KMS-11 (cell line): ENCODE measurements at regions not wholly inside any gene's neighbourhood (a gene's known extent, or its start where the extent isn't known, plus 50 kb on each side); places are given as distances from the start of the nearest gene placed in this dataset.

Experiments
- H2AFZ ChIP-seq: fragments of 200-600 bp; sonication (generic); 2 replicates; pipeline ENCODE4 v1.6.1; 2016; ENCODE audit warnings: antibody characterized with exemption, mixed run types, low read depth
- H3K27ac ChIP-seq: fragments of 200-600 bp; sonication (generic); 2 replicates; pipeline ENCODE4 v1.6.1; 2016; ENCODE audit warnings: mild to moderate bottlenecking, mixed run types
- H3K27me3 ChIP-seq: fragments of 200-600 bp; sonication (generic); 2 replicates; pipeline ENCODE4 v1.6.1; 2017; ENCODE audit warnings: mild to moderate bottlenecking, low read depth, mixed run types, moderate library complexity; ENCODE audit not compliant: insufficient read depth
- H3K36me3 ChIP-seq: fragments of 200-600 bp; sonication (generic); 2 replicates; pipeline ENCODE4 v1.6.1; 2017; ENCODE audit warnings: mild to moderate bottlenecking, mixed run types; ENCODE audit not compliant: insufficient read depth
- H3K4me1 ChIP-seq: fragments of 200-600 bp; sonication (generic); 2 replicates; pipeline ENCODE4 v1.6.1; 2016; ENCODE audit warnings: mild to moderate bottlenecking, low read depth, mixed run types; ENCODE audit not compliant: poor library complexity, severe bottlenecking
- H3K4me2 ChIP-seq: fragments of 200-600 bp; sonication (generic); 2 replicates; pipeline ENCODE4 v1.7.0; 2016; ENCODE audit warnings: mild to moderate bottlenecking, mixed run types
- H3K4me3 ChIP-seq: fragments of 200-600 bp; sonication (generic); IDR thresholded peaks from 2 replicates; pipeline ENCODE4 v1.6.1; 2017; ENCODE audit warnings: low read depth, low read length, mixed read lengths; ENCODE audit not compliant: insufficient read depth
- H3K79me2 ChIP-seq: fragments of 200-600 bp; sonication (generic); 2 replicates; pipeline ENCODE4 v1.6.1; 2016; ENCODE audit warnings: low read depth, mixed run types; ENCODE audit not compliant: insufficient read depth
- H3K9ac ChIP-seq: fragments of 200-600 bp; sonication (generic); 2 replicates; pipeline ENCODE4 v1.6.1; 2016; ENCODE audit warnings: mild to moderate bottlenecking, mixed run types
- H4K20me1 ChIP-seq: fragments of 200-600 bp; sonication (generic); 2 replicates; pipeline ENCODE4 v1.6.1; 2016; ENCODE audit warnings: mild to moderate bottlenecking, mixed run types; ENCODE audit not compliant: insufficient read depth
- TF ChIP-seq, protein P1 (sequence below): fragments of 200-600 bp; sonication (generic); conservative IDR thresholded peaks from 2 replicates; pipeline ENCODE4 v1.6.1; 2017; ENCODE audit warnings: low read depth, mild to moderate bottlenecking, antibody characterized with exemption, low read length, moderate library complexity, mixed read lengths

DNA sequence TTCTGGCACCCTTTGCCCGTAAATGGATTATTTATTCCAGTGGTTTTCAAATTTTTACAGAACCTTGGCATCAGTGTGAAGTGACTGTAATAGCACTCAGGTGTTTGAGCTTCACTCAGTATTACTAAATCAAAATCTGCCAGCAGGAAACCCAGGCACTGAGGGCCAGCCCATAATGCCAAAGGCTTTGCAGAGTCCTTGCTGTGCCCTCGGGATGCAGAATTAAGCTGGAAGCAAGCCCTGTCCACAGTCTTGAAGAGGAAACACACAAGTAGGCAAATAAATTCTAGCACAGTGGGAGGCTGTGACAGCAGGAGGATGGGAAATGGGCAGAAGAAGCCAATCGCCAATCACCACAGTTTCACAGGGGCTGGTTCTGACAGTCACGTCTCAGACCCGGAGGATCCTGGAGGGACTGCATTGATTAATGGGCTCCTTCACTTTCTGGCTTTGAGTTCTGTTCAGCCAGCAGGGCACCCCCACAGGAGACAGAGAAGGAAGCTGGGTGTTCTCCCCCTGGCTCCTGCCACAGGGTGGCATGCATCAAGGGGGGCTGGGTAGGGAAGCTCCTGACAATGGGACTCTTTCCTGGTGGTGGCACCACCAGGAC lies 138.8 kb downstream of the MTNR1A start:
- Histone ChIP-seq H3K27me3 (no peaks in the 10 kb centered on the region), H4K20me1 (no peaks in the 10 kb centered on the region), H3K9ac (no peak overlapping the region), H2AFZ (no peak overlapping the region), H3K4me2 (no peak overlapping the region), H3K4me1 (no peaks in the 10 kb centered on the region), H3K27ac (no peak overlapping the region), H3K4me3 (no peak overlapping the region), H3K36me3 (no peaks in the 10 kb centered on the region), H3K79me2 (no peaks in the 10 kb centered on the region)
- TF ChIP-seq, protein P1, sequence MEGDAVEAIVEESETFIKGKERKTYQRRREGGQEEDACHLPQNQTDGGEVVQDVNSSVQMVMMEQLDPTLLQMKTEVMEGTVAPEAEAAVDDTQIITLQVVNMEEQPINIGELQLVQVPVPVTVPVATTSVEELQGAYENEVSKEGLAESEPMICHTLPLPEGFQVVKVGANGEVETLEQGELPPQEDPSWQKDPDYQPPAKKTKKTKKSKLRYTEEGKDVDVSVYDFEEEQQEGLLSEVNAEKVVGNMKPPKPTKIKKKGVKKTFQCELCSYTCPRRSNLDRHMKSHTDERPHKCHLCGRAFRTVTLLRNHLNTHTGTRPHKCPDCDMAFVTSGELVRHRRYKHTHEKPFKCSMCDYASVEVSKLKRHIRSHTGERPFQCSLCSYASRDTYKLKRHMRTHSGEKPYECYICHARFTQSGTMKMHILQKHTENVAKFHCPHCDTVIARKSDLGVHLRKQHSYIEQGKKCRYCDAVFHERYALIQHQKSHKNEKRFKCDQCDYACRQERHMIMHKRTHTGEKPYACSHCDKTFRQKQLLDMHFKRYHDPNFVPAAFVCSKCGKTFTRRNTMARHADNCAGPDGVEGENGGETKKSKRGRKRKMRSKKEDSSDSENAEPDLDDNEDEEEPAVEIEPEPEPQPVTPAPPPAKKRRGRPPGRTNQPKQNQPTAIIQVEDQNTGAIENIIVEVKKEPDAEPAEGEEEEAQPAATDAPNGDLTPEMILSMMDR: no peak

DNA sequence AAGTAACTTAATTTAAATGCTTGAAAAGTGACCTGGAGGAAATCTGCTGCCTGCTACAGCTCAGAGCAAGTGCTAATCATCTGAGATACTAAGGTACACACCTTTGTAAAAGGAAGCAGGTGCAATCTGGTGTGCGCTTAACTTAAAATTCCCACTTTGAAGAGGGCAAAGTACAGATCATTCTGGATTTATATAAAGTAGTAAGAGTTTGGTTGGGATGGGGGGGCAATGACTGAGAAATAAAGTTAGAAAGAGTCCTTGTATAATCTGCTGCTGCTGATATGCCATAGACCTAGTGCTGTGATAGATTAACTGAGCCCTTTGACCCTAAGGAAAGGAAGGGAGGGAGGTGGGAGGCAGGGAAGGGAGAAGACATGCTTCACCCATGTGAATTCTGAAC lies 141.0 kb downstream of the MTNR1A start:
- no peak overlapping the region for H3K4me3 ChIP-seq
- no peaks in the 10 kb centered on the region for H4K20me1 ChIP-seq
- H3K36me3 ChIP-seq: no peaks in the 10 kb centered on the region
- H3K4me2 ChIP-seq: no peak overlapping the region
- no peak overlapping the region for H2AFZ ChIP-seq
- no peak overlapping the region for H3K27ac ChIP-seq
- no peaks in the 10 kb centered on the region for H3K79me2 ChIP-seq
- no peaks in the 10 kb centered on the region for H3K27me3 ChIP-seq
- TF ChIP-seq, protein P1: no peak
- no peaks in the 10 kb centered on the region for H3K4me1 ChIP-seq
- H3K9ac ChIP-seq: no peak overlapping the region

DNA sequence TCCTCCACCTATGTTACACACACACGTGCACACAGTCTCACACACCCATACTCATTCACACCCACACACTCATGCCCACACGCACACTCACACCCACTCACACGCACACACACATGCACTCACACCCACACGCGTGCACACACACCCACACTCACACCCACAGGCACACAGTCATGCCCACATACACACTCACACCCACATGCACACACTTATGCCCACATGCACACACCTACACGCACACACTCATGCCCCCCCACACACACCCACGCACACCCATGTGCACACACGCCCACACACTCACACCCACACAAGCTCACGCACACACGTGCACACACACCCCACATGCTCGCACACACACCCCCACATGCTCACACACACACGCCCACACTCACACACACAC lies 140.0 kb downstream of the F11 start:
- no peaks in the 10 kb centered on the region for H3K27me3 ChIP-seq
- no peaks in the 10 kb centered on the region for H3K4me1 ChIP-seq
- no peak overlapping the region for H3K4me2 ChIP-seq
- H3K4me3 ChIP-seq: no peak overlapping the region
- no peaks in the 10 kb centered on the region for H3K79me2 ChIP-seq
- TF ChIP-seq, protein P1: no peak
- H3K9ac ChIP-seq: no peak overlapping the region
- no peaks in the 10 kb centered on the region for H3K36me3 ChIP-seq
- no peaks in the 10 kb centered on the region for H4K20me1 ChIP-seq
- H3K27ac ChIP-seq: no peak overlapping the region
- no peak overlapping the region for H2AFZ ChIP-seq

DNA sequence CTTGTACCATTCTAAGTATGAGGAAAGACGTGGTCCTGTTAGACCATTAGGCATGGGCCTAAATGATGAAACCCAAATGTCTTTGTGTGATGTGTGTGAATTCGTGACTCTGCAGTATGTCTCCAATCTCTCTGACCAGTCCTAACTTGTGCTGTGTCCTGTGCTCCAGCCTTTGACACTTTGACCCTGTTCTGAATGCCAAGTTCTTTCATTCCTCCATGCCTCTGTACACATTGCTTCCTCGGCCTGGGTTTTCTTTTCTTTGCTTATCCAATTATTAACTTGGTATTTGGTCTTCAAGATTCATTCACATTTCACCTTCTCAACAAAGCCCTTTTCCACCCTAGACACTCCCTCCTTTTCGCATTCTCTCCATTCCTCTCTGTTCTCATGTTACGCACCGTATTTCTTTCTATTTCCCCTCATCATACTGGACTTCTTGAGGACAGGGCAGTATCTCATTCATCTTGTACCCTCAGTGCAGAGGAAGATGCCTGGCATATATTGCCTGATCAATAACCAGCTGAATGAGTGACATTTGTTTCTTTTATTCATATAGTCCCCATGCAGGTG lies 138.7 kb downstream of the F11 start:
- no peak overlapping the region for H3K4me2 ChIP-seq
- H3K79me2 ChIP-seq: no peaks in the 10 kb centered on the region
- no peaks in the 10 kb centered on the region for H3K36me3 ChIP-seq
- H3K27ac ChIP-seq: no peak overlapping the region
- no peak overlapping the region for H3K4me3 ChIP-seq
- H2AFZ ChIP-seq: no peak overlapping the region
- H4K20me1 ChIP-seq: no peaks in the 10 kb centered on the region
- no peaks in the 10 kb centered on the region for H3K4me1 ChIP-seq
- TF ChIP-seq, protein P1: no peak
- H3K27me3 ChIP-seq: no peaks in the 10 kb centered on the region
- no peak overlapping the region for H3K9ac ChIP-seq
